Upper lobe of left lung (tissue), 4 donors: ENCODE measurements at regions not wholly inside any gene's neighbourhood (a gene's known extent, or its start where the extent isn't known, plus 50 kb on each side); places are given as distances from the start of the nearest gene placed in this dataset.

Experiments used
- POLR2A ChIP-seq, 4 donors: fragments of 450-650 bp; IDR thresholded peaks; one replicate each; pipeline ENCODE4 v1.5.1; 2016 to 2017; ENCODE audit warnings: antibody characterized with exemption in 4 of 4, mild to moderate bottlenecking in 2 of 4
- POLR2AphosphoS5 ChIP-seq, 2 donors: sonication (generic); formaldehyde crosslinking; IDR thresholded peaks; one replicate each; pipeline ENCODE4 v1.5.1; 2017; ENCODE audit warnings: antibody characterized with exemption in 2 of 2
- TF ChIP-seq, protein P1 (sequence below), 6 experiments: fragments of 450-650 bp in 4 of 6; fragments of 200-600 bp in 2 of 6; sonication (generic) in 2 of 6; IDR thresholded peaks; one replicate each; pipeline ENCODE4 v1.5.1; 2016 to 2019; ENCODE audit warnings: antibody characterized with exemption in 6 of 6

- TF ChIP-seq, protein P1, sequence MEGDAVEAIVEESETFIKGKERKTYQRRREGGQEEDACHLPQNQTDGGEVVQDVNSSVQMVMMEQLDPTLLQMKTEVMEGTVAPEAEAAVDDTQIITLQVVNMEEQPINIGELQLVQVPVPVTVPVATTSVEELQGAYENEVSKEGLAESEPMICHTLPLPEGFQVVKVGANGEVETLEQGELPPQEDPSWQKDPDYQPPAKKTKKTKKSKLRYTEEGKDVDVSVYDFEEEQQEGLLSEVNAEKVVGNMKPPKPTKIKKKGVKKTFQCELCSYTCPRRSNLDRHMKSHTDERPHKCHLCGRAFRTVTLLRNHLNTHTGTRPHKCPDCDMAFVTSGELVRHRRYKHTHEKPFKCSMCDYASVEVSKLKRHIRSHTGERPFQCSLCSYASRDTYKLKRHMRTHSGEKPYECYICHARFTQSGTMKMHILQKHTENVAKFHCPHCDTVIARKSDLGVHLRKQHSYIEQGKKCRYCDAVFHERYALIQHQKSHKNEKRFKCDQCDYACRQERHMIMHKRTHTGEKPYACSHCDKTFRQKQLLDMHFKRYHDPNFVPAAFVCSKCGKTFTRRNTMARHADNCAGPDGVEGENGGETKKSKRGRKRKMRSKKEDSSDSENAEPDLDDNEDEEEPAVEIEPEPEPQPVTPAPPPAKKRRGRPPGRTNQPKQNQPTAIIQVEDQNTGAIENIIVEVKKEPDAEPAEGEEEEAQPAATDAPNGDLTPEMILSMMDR (IDR thresholded peaks at IDR 0.05): no peak
- no peak for TF ChIP-seq POLR2AphosphoS5 (IDR thresholded peaks at IDR 0.05)
- no peak for TF ChIP-seq POLR2A (IDR thresholded peaks at IDR 0.05)
Measured at GRCh38 chr15:101579631-101580163, 72.5 kb downstream of the TM2D3 start.
